ENCODE measurements at regions not wholly inside any gene's neighbourhood (a gene's known extent, or its start where the extent isn't known, plus 50 kb on each side); places are given as distances from the start of the nearest gene placed in this dataset.

DNA sequence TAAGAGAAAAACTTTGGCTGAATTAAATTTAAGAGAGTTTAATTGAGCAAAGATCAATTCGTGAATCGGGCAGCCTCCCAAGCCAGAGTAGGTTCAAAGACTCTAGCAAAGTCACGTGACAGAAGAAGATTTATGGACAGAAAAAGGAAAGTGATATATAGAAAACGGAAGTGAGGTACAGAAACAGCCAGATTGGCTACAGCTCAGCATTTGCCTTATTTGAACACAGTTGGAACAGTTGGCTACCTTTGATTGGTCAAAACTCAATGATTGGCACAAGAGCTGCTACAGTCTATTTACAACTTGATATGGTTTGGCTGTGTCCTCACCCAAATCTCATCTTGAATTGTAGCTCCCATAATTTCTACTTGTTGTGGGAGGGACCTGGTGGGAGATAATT is 102.6 kb downstream of the PLG start:
- Histone ChIP-seq H3K9me3 (ENCODE audit: insufficient read depth, low read depth) (no peaks in the 10 kb centered on the region), H3K4me3 (no peak overlapping the region), H4K20me1 (ENCODE audit: insufficient read depth) (no peaks in the 10 kb centered on the region), H3K27ac (no peak overlapping the region), H3K79me2 (ENCODE audit: low read depth) (no peaks in the 10 kb centered on the region), H3K9me2 (ENCODE audit: insufficient read depth) (no peaks in the 10 kb centered on the region; the same call in 1 of the 2 replicates), H3K36me3 (ENCODE audit: low read depth) (no peaks in the 10 kb centered on the region), H3F3A (ENCODE audit: insufficient read depth, low read depth) (no peaks in the 10 kb centered on the region), H3K27me3 (ENCODE audit: insufficient read depth, low read depth) (no peaks in the 10 kb centered on the region), H2AFZ (no peak overlapping the region), H3K4me2 (no peak overlapping the region), H3K4me1 (replicated peaks; ENCODE audit: insufficient read depth) (no peaks in the 10 kb centered on the region; the same call in 1 of the 2 replicates)
- intact Hi-C loops (cut with micrococcal nuclease; ENCODE audit: unreplicated experiment) = no loop called here
- ChIA-PET POLR2A (ENCODE audit: unreplicated experiment) (no interaction called here), CTCF (no interaction called here)
- no TSS peak for BruUV-seq (replicated peaks)
- no peak for DNase-seq
- TF ChIP-seq EZH2 (IDR thresholded peaks at IDR 0.05; ENCODE audit: low read depth) = no peak
- TF ChIP-seq, protein P1, sequence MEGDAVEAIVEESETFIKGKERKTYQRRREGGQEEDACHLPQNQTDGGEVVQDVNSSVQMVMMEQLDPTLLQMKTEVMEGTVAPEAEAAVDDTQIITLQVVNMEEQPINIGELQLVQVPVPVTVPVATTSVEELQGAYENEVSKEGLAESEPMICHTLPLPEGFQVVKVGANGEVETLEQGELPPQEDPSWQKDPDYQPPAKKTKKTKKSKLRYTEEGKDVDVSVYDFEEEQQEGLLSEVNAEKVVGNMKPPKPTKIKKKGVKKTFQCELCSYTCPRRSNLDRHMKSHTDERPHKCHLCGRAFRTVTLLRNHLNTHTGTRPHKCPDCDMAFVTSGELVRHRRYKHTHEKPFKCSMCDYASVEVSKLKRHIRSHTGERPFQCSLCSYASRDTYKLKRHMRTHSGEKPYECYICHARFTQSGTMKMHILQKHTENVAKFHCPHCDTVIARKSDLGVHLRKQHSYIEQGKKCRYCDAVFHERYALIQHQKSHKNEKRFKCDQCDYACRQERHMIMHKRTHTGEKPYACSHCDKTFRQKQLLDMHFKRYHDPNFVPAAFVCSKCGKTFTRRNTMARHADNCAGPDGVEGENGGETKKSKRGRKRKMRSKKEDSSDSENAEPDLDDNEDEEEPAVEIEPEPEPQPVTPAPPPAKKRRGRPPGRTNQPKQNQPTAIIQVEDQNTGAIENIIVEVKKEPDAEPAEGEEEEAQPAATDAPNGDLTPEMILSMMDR (conservative IDR thresholded peaks at IDR 0.05) = no peak

DNA sequence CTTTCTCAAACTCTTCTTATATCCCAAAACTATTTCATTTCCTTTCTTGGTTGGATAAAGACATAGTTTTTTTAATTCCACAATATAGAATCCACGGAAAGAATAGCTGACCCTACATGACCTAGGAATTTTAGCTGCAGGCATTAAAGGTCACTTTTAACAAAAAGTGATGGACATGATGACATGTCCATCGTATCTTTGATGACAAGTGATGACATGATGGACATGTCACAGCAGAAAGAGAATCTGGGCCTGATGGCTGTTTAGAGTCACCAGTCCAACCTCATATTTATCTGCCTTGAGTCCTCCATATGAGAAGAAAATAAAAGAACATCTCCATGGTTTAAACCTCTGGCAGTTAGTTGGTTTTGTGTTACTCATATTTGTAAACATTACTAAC is 106.2 kb downstream of the PLG start:
- H3K79me2 ChIP-seq (ENCODE audit: low read depth) = no peaks in the 10 kb centered on the region
- POLR2A ChIA-PET (ENCODE audit: unreplicated experiment) = no interaction called here
- no peaks in the 10 kb centered on the region for H3K36me3 ChIP-seq (ENCODE audit: low read depth)
- TF ChIP-seq EZH2 (IDR thresholded peaks at IDR 0.05; ENCODE audit: low read depth) = no peak
- TF ChIP-seq, protein P1 (conservative IDR thresholded peaks at IDR 0.05) = no peak
- H3K4me1 ChIP-seq (replicated peaks; ENCODE audit: insufficient read depth) = no peaks in the 10 kb centered on the region; the same call in 1 of the 2 replicates
- CTCF ChIA-PET = no interaction called here
- no peaks in the 10 kb centered on the region; the same call in 1 of the 2 replicates for H3K9me2 ChIP-seq (ENCODE audit: insufficient read depth)
- no peak overlapping the region for H3K27ac ChIP-seq
- no peaks in the 10 kb centered on the region for H3K9me3 ChIP-seq (ENCODE audit: insufficient read depth, low read depth)
- no TSS peak for BruUV-seq (replicated peaks)
- no peaks in the 10 kb centered on the region for H3F3A ChIP-seq (ENCODE audit: insufficient read depth, low read depth)
- no peak for DNase-seq
- intact Hi-C loops (cut with micrococcal nuclease; ENCODE audit: unreplicated experiment) = no loop called here
- H2AFZ ChIP-seq = no peak overlapping the region
- no peaks in the 10 kb centered on the region for H4K20me1 ChIP-seq (ENCODE audit: insufficient read depth)
- H3K4me3 ChIP-seq = no peak overlapping the region
- H3K27me3 ChIP-seq (ENCODE audit: insufficient read depth, low read depth) = no peaks in the 10 kb centered on the region
- H3K4me2 ChIP-seq = no peak overlapping the region

DNA sequence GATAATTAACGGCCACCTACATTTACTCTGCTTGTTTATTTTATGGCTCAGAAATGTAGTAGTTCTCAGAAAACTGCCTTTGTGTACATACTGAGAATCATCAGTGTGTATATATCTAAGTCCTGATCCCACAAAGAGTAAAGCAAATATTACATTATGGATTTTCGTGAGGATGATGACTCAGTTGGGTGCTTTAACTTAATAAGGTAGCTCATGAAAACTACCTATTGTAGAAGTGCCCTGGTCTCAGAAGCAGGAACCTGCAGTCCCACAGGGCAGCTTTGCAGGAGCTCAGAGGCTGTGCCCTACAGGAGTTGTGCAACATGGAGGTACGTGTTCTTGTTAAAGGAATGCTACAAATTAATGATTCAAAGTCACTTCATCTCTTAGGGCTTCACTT is 108.2 kb downstream of the PLG start:
- H3K4me1 ChIP-seq (replicated peaks; ENCODE audit: insufficient read depth) = no peaks in the 10 kb centered on the region; the same call in 1 of the 2 replicates
- no peak overlapping the region for H3K4me2 ChIP-seq
- TF ChIP-seq EZH2 (IDR thresholded peaks at IDR 0.05; ENCODE audit: low read depth) = no peak
- TF ChIP-seq, protein P1 (conservative IDR thresholded peaks at IDR 0.05) = no peak
- H3K27ac ChIP-seq = no peak overlapping the region
- no peaks in the 10 kb centered on the region for H3F3A ChIP-seq (ENCODE audit: insufficient read depth, low read depth)
- CTCF ChIA-PET = no interaction called here
- no peak overlapping the region for H3K4me3 ChIP-seq
- POLR2A ChIA-PET (ENCODE audit: unreplicated experiment) = no interaction called here
- H3K79me2 ChIP-seq (ENCODE audit: low read depth) = no peaks in the 10 kb centered on the region
- intact Hi-C loops (cut with micrococcal nuclease; ENCODE audit: unreplicated experiment) = no loop called here
- no peaks in the 10 kb centered on the region for H3K9me3 ChIP-seq (ENCODE audit: insufficient read depth, low read depth)
- no peaks in the 10 kb centered on the region for H3K27me3 ChIP-seq (ENCODE audit: insufficient read depth, low read depth)
- no peak overlapping the region for H2AFZ ChIP-seq
- DNase-seq = peak in 1 of 2 experiments; percentile 83
- H3K36me3 ChIP-seq (ENCODE audit: low read depth) = no peaks in the 10 kb centered on the region
- BruUV-seq (replicated peaks) = no TSS peak
- no peaks in the 10 kb centered on the region; the same call in 1 of the 2 replicates for H3K9me2 ChIP-seq (ENCODE audit: insufficient read depth)
- H4K20me1 ChIP-seq (ENCODE audit: insufficient read depth) = no peaks in the 10 kb centered on the region

All from PC-9 (cell line).